ENCODE measurements at regions not wholly inside any gene's neighbourhood (a gene's known extent, or its start where the extent isn't known, plus 50 kb on each side); places are given as distances from the start of the nearest gene placed in this dataset.

DNA sequence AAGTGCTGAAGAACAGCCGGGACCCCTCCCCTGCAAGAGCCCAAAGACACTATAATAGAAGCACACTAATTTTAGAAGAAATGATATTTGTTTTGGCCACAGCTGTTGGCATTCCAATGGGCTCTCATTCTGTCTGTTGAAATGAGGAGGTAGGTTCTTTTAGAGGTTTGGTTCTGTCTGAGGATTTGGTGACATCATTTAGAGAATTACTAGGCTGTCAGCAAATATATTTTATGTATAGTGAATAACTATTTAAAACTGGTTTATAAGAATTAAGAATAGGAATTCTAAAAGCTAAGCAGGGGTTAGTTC, 200.7 kb upstream of the SLC38A2 start:
- no peak for TF ChIP-seq POLR2AphosphoS5 (IDR thresholded peaks at IDR 0.05; ENCODE audit: low read depth, low read length)
- no peak for TF ChIP-seq POU2F2 (IDR thresholded peaks at IDR 0.05; ENCODE audit: low read depth, low read length)
- no peak for TF ChIP-seq POLR2A (IDR thresholded peaks at IDR 0.05; ENCODE audit: low read depth, low read length)
- no peak for TF ChIP-seq SPI1 (IDR thresholded peaks at IDR 0.05; ENCODE audit: low read depth, low read length)
- no peak for TF ChIP-seq TAF1 (IDR thresholded peaks at IDR 0.05; ENCODE audit: low read depth, low read length)

All from GM12891 (cell line).